Mucosa of descending colon (tissue), 3 donors: ENCODE measurements at regions not wholly inside any gene's neighbourhood (a gene's known extent, or its start where the extent isn't known, plus 50 kb on each side); places are given as distances from the start of the nearest gene placed in this dataset.
A peak's percentile ranks its signal among the peaks of the same experiment; 100 is the strongest.

Source experiments
- ATAC-seq: fragments of 200-7000 bp; cut with Tn5 transposase; one replicate; pipeline ENCODE4 v1.9.1; 2020; ENCODE audit warnings: mild to moderate bottlenecking, moderate library complexity
- DNase-seq, 3 donors: peaks; one replicate each; pipeline ENCODE4 v3.0.0-alpha.2; 2020
- H3K36me3 ChIP-seq: fragments of 200-600 bp; one replicate; pipeline ENCODE4 v1.8.0; 2021; ENCODE audit warnings: low read depth, mild to moderate bottlenecking
- H3K4me1 ChIP-seq: fragments of 200-600 bp; one replicate; pipeline ENCODE4 v1.8.0; 2021; ENCODE audit warnings: low read depth, mild to moderate bottlenecking
- H3K4me3 ChIP-seq: fragments of 200-600 bp; one replicate; pipeline ENCODE4 v1.8.0; 2021; ENCODE audit warnings: mild to moderate bottlenecking
- H3K9me3 ChIP-seq: fragments of 200-600 bp; one replicate; pipeline ENCODE4 v1.8.0; 2021; ENCODE audit warnings: mild to moderate bottlenecking
- CTCF ChIP-seq: fragments of 200-600 bp; IDR thresholded peaks from one replicate; pipeline ENCODE4 v1.8.0; 2022; ENCODE audit warnings: antibody characterized with exemption, mild to moderate bottlenecking
- intact Hi-C, 2 donors: fragments of 100-400 bp; cut with DNase I in 1 of 2; cut with micrococcal nuclease in 1 of 2; formaldehyde crosslinking; loops; one replicate each; pipeline versions ENCODE4 v1.11.0 to v1.11.1; 2022; cut with DNase I, micrococcal nuclease
- donor health status: DM: no; HTN: no; CAD: no; lungs with moderate emphysema.
- donor health status: DM: no; HTN: no; CAD: no.
- donor health status: DM: no; HTN: yes; CAD: no.

GRCh38 chr20:22687676-22688349, 103.4 kb upstream of the FOXA2 start:
- Histone ChIP-seq H3K36me3 (no peaks in the 10 kb centered on the region), H3K4me3 (no peak overlapping the region), H3K9me3 (no peaks in the 10 kb centered on the region), H3K4me1 (peaks cover 2% of the 10 kb centered on the region)
- ATAC-seq (no peak), DNase-seq (no peak)
- intact Hi-C loops, result no loop called here
- TF ChIP-seq CTCF, result no peak

- Histone ChIP-seq H3K4me3 (no peak overlapping the region), H3K4me1 (peaks cover 2% of the 10 kb centered on the region), H3K36me3 (no peaks in the 10 kb centered on the region), H3K9me3 (no peaks in the 10 kb centered on the region)
- DNase-seq (no peak), ATAC-seq (no peak)
- intact Hi-C loops, result no loop called here
- TF ChIP-seq CTCF, result no peak
Observed at GRCh38 chr20:22688485-22688884, 104.1 kb upstream of the FOXA2 start.

- Histone ChIP-seq H3K4me1 (peaks cover 2% of the 10 kb centered on the region), H3K9me3 (no peaks in the 10 kb centered on the region), H3K4me3 (no peak overlapping the region), H3K36me3 (no peaks in the 10 kb centered on the region)
- no peak for DNase-seq
- ATAC-seq, result peak; percentile 4
- TF ChIP-seq CTCF, result no peak
- intact Hi-C loops, result no loop called here
Observed at GRCh38 chr20:22689266-22689665, 104.9 kb upstream of the FOXA2 start.

GRCh38 chr20:22690000-22690399, 105.6 kb upstream of the FOXA2 start:
- Histone ChIP-seq H3K4me1 (peaks cover 2% of the 10 kb centered on the region), H3K36me3 (no peaks in the 10 kb centered on the region), H3K9me3 (no peaks in the 10 kb centered on the region), H3K4me3 (no peak overlapping the region)
- no peak for TF ChIP-seq CTCF
- DNase-seq (no peak), ATAC-seq (no peak)
- intact Hi-C loops, result no loop called here

- intact Hi-C loops, result no loop called here
- TF ChIP-seq CTCF, result no peak
- ATAC-seq (peak; percentile 73), DNase-seq (peak in 1 of 3 donors; percentile 10)
- peaks cover 2% of the 10 kb centered on the region for H3K4me1 ChIP-seq
- no peak overlapping the region for H3K4me3 ChIP-seq
- H3K36me3 ChIP-seq, result no peaks in the 10 kb centered on the region
- no peaks in the 10 kb centered on the region for H3K9me3 ChIP-seq
Observed at GRCh38 chr20:22690616-22691179, 106.3 kb upstream of the FOXA2 start.
